Type B pancreatic cell (in vitro differentiated cells): ENCODE measurements at regions not wholly inside any gene's neighbourhood (a gene's known extent, or its start where the extent isn't known, plus 50 kb on each side); places are given as distances from the start of the nearest gene placed in this dataset.

Source experiments
- DNase-seq: peaks from one replicate; pipeline ENCODE4 v3.0.0; 2021; ENCODE audit warnings: mixed read lengths; ENCODE audit not compliant: unreplicated experiment; ENCODE audit errors: extremely low spot score
- H3K27ac Mint-ChIP-seq: 2 replicates; pipeline ENCODE4 v1.8.0; 2021; ENCODE audit warnings: mild to moderate bottlenecking, mixed read lengths
- H3K27me3 Mint-ChIP-seq: 2 replicates; pipeline ENCODE4 v1.8.0; 2021; ENCODE audit warnings: mixed read lengths
- H3K36me3 Mint-ChIP-seq: 2 replicates; pipeline ENCODE4 v1.8.0; 2021; ENCODE audit warnings: mixed read lengths
- H3K4me1 Mint-ChIP-seq: one replicate; pipeline ENCODE4 v1.8.0; 2021; ENCODE audit warnings: mixed read lengths; ENCODE audit not compliant: unreplicated experiment
- H3K4me3 Mint-ChIP-seq: 2 replicates; pipeline ENCODE4 v1.8.0; 2021; ENCODE audit warnings: mild to moderate bottlenecking, mixed read lengths
- H3K9me3 Mint-ChIP-seq: 2 replicates; pipeline ENCODE4 v1.8.0; 2021; ENCODE audit warnings: mixed read lengths
- CTCF ChIP-seq: fragments of 200-600 bp; sonication (generic); conservative IDR thresholded peaks from 2 replicates; pipeline ENCODE4 v1.5.0; 2021; ENCODE audit warnings: antibody characterized with exemption, mild to moderate bottlenecking

GRCh38 chr19:5237939-5238480, 102.6 kb downstream of the PTPRS start:
- Mint-ChIP-seq H3K4me3 (no peak overlapping the region), H3K27ac (no peak overlapping the region), H3K4me1 (no peaks in the 10 kb centered on the region), H3K27me3 (no peaks in the 10 kb centered on the region), H3K36me3 (peaks cover 17% of the 10 kb centered on the region), H3K9me3 (no peaks in the 10 kb centered on the region)
- DNase-seq, result no peak
- no peak for TF ChIP-seq CTCF

GRCh38 chr19:5237190-5237780, 103.3 kb downstream of the PTPRS start:
- no peak overlapping the region for H3K4me3 Mint-ChIP-seq
- H3K27me3 Mint-ChIP-seq, result no peaks in the 10 kb centered on the region
- no peaks in the 10 kb centered on the region for H3K4me1 Mint-ChIP-seq
- H3K9me3 Mint-ChIP-seq, result no peaks in the 10 kb centered on the region
- no peak overlapping the region for H3K27ac Mint-ChIP-seq
- H3K36me3 Mint-ChIP-seq, result peaks cover 17% of the 10 kb centered on the region
- no peak for DNase-seq
- TF ChIP-seq CTCF, result no peak

DNA sequence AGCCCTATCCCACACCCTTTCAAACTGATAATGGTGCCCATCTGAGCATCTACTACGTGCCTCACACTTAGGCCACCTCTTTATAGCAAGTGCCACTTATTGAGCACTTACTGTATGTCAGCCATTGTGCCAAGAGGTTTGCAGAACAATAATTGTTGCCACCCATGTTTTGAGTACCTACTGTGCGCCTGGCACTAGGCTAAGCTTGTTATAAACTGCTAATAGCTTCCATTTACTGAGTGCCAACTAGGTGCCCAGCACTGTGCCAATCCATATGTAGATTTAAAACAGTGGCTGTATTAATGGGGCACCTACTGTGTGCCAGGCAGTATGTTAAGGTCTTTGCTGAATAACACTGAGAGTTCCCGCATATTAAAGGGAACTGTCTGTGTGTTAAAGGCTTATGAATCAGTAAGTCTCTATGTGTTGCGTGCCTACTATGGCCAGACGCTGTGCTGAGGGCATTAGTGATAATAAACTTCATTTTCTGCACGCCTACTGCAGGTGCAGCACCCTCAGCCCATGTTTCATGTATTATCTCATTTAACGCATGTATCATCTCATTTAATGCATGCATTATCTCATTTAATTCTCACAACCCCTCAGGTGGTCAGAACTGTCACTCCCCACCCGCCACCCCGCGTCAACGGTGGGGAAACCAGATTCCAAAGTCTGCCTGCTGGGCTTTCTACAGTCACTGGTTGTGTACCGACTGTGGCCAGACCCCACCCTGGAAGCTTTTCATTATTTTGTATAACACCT, 105.0 kb downstream of the PTPRS start:
- no peak for DNase-seq
- H3K27me3 Mint-ChIP-seq, result no peaks in the 10 kb centered on the region
- H3K4me1 Mint-ChIP-seq, result no peaks in the 10 kb centered on the region
- peaks cover 21% of the 10 kb centered on the region for H3K36me3 Mint-ChIP-seq
- no peak overlapping the region for H3K27ac Mint-ChIP-seq
- H3K9me3 Mint-ChIP-seq, result no peaks in the 10 kb centered on the region
- H3K4me3 Mint-ChIP-seq, result no peak overlapping the region
- TF ChIP-seq CTCF, result no peak

DNA sequence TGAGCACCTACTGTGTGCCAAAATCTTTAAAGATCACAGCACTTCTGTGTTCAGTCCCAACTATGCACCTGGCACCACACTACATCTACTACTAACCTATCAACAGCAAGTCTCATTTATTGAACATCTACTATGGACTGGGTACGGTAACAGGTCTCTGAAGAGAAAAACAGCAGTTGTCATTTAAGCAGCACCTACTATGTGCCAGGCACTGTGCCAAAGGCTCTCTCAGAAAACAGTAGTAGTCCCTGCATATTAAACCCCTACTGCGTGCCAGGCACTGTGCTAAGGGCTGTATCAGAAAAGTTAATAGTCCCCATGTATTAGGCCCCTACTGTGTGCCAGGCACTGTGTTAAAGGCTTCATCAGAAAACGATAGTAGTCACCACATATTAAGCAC, 106.2 kb downstream of the PTPRS start:
- Mint-ChIP-seq H3K9me3 (no peaks in the 10 kb centered on the region), H3K27me3 (no peaks in the 10 kb centered on the region), H3K27ac (no peak overlapping the region), H3K4me3 (no peak overlapping the region), H3K4me1 (no peaks in the 10 kb centered on the region), H3K36me3 (peaks cover 18% of the 10 kb centered on the region)
- no peak for TF ChIP-seq CTCF
- no peak for DNase-seq

DNA sequence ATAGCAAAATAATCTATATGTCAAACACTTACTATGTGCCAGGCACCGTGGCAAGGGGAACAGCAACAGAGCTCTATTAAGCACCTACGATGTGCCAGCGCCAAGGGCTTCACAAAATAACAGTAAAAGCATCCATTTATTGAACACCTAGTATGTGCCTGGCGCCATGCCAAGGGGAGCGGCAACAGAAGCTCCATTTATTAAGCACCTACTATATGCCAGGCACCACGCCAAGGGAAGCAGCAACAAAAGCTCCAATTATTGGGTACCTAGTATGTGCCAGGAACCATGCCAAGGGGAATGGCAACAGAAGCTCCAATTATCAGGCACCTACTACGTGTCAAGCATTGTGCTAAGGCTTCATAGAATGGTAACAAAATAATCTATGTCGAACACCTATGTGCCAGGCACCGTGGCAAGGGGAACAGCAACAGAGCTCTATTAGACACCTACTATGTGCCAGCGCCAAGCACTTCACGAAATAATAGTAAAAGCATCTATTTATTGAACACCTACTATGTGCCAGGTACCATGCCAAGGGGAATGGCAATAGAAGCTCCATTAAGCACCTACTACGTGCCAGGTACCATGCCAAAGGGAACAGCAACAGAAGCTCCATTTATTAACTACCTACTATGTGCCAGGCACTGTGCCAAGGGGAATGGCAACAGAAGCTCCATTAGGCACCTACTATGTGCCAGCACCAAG, 107.7 kb downstream of the PTPRS start:
- Mint-ChIP-seq H3K36me3 (peaks cover 14% of the 10 kb centered on the region), H3K27ac (no peak overlapping the region), H3K4me1 (no peaks in the 10 kb centered on the region), H3K4me3 (no peak overlapping the region), H3K27me3 (no peaks in the 10 kb centered on the region), H3K9me3 (no peaks in the 10 kb centered on the region)
- no peak for DNase-seq
- no peak for TF ChIP-seq CTCF
